Lower lobe of right lung (tissue), 2 donors: ENCODE measurements at regions not wholly inside any gene's neighbourhood (a gene's known extent, or its start where the extent isn't known, plus 50 kb on each side); places are given as distances from the start of the nearest gene placed in this dataset.

Experiments used
- ATAC-seq, 2 donors: fragments of 200-7000 bp; cut with Tn5 transposase; one replicate each; pipeline ENCODE4 v1.9.1; 2020 to 2022; ENCODE audit warnings: mild to moderate bottlenecking in 2 of 2, moderate library complexity in 2 of 2
- DNase-seq: peaks from one replicate; pipeline ENCODE4 v3.0.0-alpha.2; 2020
- H3K27ac ChIP-seq: fragments of 200-600 bp; one replicate; pipeline ENCODE4 v1.8.0; 2022
- H3K27me3 ChIP-seq: fragments of 200-600 bp; one replicate; pipeline ENCODE4 v1.8.0; 2022; ENCODE audit warnings: low read depth
- H3K36me3 ChIP-seq: fragments of 200-600 bp; one replicate; pipeline ENCODE4 v1.8.0; 2022; ENCODE audit warnings: mild to moderate bottlenecking
- H3K4me1 ChIP-seq: fragments of 200-600 bp; one replicate; pipeline ENCODE4 v1.8.0; 2022
- H3K4me3 ChIP-seq: fragments of 200-600 bp; one replicate; pipeline ENCODE4 v1.8.0; 2022; ENCODE audit warnings: mild to moderate bottlenecking
- H3K9me3 ChIP-seq: fragments of 200-600 bp; one replicate; pipeline ENCODE4 v1.8.0; 2022
- intact Hi-C: fragments of 100-400 bp; cut with DNase I; formaldehyde crosslinking; loops from one replicate; pipeline ENCODE4 v1.11.0; 2022
- TF ChIP-seq, protein P1 (sequence below): fragments of 200-600 bp; IDR thresholded peaks from one replicate; pipeline ENCODE4 v1.8.0; 2022; ENCODE audit warnings: antibody characterized with exemption, mild to moderate bottlenecking
- donor health status: DM: no; HTN: yes; CAD: no; lungs with severe emphysema.

DNA sequence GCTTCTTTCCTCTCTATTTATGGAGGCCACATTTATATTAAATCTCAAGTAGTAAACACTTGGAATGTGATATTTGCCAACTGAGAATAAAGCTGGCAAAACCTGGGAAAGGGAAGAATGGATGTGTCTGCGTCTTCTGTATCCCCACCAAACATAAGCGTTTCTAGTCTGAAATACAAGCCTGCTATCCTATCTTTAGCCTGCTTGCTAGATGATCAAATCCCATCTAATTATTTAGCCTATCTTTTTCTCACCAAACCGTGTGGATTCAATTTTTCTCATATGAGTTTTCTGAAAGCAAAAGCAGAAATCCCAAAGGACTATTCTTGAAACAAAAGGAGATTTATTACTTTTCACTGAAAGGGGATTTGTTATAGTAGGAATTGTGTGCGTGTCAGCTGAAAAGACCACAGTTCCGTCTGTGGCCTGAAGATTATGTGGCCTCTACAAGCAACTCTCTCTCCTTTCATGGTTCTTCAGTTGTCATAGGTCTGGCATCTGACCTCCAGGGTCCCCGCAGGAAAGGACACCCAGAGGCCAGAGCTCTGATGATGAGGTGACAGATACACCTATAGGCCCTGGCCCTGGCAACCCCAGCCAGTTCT is 266.0 kb upstream of the MCTP2 start:
- TF ChIP-seq, protein P1, sequence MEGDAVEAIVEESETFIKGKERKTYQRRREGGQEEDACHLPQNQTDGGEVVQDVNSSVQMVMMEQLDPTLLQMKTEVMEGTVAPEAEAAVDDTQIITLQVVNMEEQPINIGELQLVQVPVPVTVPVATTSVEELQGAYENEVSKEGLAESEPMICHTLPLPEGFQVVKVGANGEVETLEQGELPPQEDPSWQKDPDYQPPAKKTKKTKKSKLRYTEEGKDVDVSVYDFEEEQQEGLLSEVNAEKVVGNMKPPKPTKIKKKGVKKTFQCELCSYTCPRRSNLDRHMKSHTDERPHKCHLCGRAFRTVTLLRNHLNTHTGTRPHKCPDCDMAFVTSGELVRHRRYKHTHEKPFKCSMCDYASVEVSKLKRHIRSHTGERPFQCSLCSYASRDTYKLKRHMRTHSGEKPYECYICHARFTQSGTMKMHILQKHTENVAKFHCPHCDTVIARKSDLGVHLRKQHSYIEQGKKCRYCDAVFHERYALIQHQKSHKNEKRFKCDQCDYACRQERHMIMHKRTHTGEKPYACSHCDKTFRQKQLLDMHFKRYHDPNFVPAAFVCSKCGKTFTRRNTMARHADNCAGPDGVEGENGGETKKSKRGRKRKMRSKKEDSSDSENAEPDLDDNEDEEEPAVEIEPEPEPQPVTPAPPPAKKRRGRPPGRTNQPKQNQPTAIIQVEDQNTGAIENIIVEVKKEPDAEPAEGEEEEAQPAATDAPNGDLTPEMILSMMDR, result no peak
- Histone ChIP-seq H3K9me3 (no peaks in the 10 kb centered on the region), H3K36me3 (no peaks in the 10 kb centered on the region), H3K4me1 (no peaks in the 10 kb centered on the region), H3K27ac (no peak overlapping the region), H3K27me3 (no peaks in the 10 kb centered on the region), H3K4me3 (no peak overlapping the region)
- DNase-seq (no peak), ATAC-seq (no peak)
- intact Hi-C loops, result no loop called here

DNA sequence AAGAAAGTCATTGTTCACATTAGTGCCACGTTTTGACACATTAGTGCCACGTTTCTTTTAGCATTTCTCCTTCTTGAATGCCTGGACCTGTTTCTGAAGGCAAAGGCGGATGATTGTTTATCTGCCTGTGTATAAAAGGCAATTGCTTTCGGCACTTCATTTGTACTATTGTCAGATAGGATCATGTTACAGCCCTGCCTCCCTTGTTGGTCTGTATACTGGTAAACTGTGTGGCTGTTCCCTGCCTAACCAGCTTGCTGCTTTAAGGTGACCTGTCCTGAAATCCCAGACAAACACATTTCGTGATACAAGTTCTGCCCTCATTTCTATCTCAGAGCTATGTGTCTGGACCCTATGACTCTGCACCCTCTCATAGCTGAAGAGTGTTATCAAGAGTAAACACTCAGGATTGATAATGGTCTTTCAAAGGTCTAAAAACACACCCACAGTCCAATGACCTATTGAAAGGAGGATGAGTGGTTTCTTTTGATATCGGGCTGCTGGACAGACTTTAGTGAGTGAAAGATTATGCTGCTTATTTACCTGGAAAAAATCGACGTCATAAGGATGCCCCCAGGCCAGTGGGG is 276.3 kb upstream of the MCTP2 start:
- no peaks in the 10 kb centered on the region for H3K9me3 ChIP-seq
- TF ChIP-seq, protein P1, result no peak

DNA sequence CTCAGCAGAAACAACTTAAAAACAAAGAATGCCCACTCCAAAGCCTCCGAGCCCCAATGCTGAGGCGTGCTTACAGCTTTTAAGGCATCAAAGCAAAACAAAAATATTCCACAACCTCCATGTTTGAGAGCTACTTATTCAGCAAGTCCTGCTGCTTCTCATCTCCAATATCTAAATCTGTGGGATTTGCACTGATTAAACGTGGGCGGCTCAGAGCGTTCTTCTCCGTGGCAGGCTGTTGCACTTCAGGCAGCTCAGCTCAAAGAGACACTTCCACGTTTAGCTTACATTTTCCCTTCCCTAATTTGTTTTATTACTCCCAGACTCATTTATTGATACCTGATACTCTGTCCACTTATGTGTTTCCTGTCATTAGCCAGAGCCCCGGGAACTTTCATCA is 282.6 kb upstream of the MCTP2 start:
- no peak overlapping the region for H3K4me3 ChIP-seq
- TF ChIP-seq, protein P1, result no peak
- H3K4me1 ChIP-seq, result no peaks in the 10 kb centered on the region
- intact Hi-C loops, result no loop called here
- DNase-seq (no peak), ATAC-seq (no peak)
- H3K27me3 ChIP-seq, result no peaks in the 10 kb centered on the region
- no peaks in the 10 kb centered on the region for H3K36me3 ChIP-seq
- H3K9me3 ChIP-seq, result no peaks in the 10 kb centered on the region
- H3K27ac ChIP-seq, result no peak overlapping the region

More for the DNA sequence above, 276.3 kb upstream of the MCTP2 start:
- no peak for ATAC-seq
- no peaks in the 10 kb centered on the region for H3K4me1 ChIP-seq
- no peaks in the 10 kb centered on the region for H3K27me3 ChIP-seq
- no peak for DNase-seq
- H3K27ac ChIP-seq, result no peak overlapping the region
- no peak overlapping the region for H3K4me3 ChIP-seq
- intact Hi-C loops, result no loop called here
- no peaks in the 10 kb centered on the region for H3K36me3 ChIP-seq

DNA sequence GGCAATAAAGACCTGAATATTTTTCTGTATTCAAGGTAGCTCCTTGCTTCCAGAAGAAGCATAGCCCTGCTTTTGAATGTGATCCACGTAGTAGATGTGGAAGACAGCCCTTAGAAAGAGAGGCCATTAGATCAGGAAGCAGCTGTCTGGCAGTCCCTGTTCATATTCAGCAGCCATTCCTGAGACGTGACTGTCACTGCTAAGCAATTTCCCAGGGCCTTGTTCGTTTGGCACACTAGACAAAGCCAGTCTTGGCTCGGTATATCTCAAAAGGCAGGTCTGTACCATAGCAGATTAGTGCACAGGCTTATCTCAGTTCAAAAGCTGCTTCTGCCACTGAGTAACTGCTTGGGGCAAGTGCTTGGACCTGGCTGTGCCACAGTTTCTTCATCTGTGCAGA is 287.8 kb upstream of the MCTP2 start:
- H3K4me1 ChIP-seq, result no peaks in the 10 kb centered on the region
- DNase-seq (no peak), ATAC-seq (no peak)
- no peak overlapping the region for H3K4me3 ChIP-seq
- no peak overlapping the region for H3K27ac ChIP-seq
- no peaks in the 10 kb centered on the region for H3K27me3 ChIP-seq
- intact Hi-C loops, result no loop called here
- no peaks in the 10 kb centered on the region for H3K36me3 ChIP-seq
- no peaks in the 10 kb centered on the region for H3K9me3 ChIP-seq
- TF ChIP-seq, protein P1, result no peak

DNA sequence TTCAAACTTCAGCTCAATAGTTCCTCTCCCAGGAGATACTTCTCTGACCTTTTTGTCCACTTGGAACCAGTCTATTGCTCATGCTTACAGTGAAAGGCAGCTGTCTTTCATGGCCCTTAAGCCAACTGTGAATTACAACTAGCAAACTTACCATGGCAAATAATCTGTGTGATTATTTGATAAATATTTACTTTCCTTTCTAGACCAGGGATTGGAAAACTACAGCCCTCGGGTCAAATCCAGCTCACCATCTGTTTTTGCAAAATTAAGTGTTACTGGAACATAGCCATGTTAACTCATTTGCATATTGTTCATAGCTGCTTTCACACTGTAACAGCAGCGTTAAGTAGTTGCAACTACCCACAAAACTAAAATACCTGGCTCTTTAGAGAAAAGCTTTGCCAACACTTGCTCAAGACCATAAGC is 289.1 kb upstream of the MCTP2 start:
- no peak for DNase-seq
- no peaks in the 10 kb centered on the region for H3K27me3 ChIP-seq

More for the DNA sequence above, 289.1 kb upstream of the MCTP2 start:
- Histone ChIP-seq H3K4me1 (no peaks in the 10 kb centered on the region), H3K4me3 (no peak overlapping the region), H3K27ac (no peak overlapping the region), H3K9me3 (no peaks in the 10 kb centered on the region), H3K36me3 (no peaks in the 10 kb centered on the region)
- ATAC-seq, result no peak
- intact Hi-C loops, result no loop called here
- TF ChIP-seq, protein P1, result no peak
